ENCODE measurements at regions not wholly inside any gene's neighbourhood (a gene's known extent, or its start where the extent isn't known, plus 50 kb on each side); places are given as distances from the start of the nearest gene placed in this dataset.

DNA sequence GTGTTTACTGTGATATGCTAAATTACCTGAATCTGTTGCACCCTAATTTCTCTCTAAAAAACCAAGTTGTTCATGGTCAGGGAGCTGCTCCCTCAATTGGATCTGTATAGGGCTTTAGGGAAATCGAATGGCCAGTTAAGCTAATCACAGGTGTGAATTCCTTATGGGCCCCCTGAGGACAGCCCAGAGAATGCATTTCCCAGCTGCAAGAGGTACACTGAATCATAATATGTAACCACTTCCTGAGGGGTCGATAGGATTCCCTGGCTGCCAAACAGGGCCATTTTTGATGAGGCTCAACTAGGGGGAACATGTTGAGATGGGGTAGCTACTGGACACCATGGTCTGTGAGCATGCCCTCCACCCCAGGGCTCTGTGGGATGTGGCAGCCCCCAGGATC is 478.6 kb downstream of the CCDC171 start:
- DNase-seq (ENCODE audit: low spot score), result no peak
- peaks cover 3% of the 10 kb centered on the region; the same call in 1 of the 2 replicates for H3K27me3 Mint-ChIP-seq (ENCODE audit: low read depth)
- peaks cover 19% of the 10 kb centered on the region for H3K4me1 Mint-ChIP-seq
- ChIA-PET POLR2A (interaction anchor here (1.1 kb wide), 1 partner anchor 9 kb away, joined by 4 read pairs; no protein-coding TSS in a partner anchor), CTCF (interaction anchor here (1.2 to 2.9 kb wide), 3 partner anchors 9 to 102 kb away, joined by 3 to 20 read pairs (median 13); no protein-coding TSS in a partner anchor)
- ATAC-seq, result peak; percentile 73
- no peak overlapping the region for H3K4me3 Mint-ChIP-seq
- no peak overlapping the region for H3K27ac Mint-ChIP-seq
- no peaks in the 10 kb centered on the region for H3K36me3 Mint-ChIP-seq
- peaks cover 11% of the 10 kb centered on the region for H3K9me3 Mint-ChIP-seq
- no peak for TF ChIP-seq CBFB (CRISPR knock-in tag; IDR thresholded peaks at IDR 0.05; ENCODE audit: low read depth)
- TF ChIP-seq, protein P1, sequence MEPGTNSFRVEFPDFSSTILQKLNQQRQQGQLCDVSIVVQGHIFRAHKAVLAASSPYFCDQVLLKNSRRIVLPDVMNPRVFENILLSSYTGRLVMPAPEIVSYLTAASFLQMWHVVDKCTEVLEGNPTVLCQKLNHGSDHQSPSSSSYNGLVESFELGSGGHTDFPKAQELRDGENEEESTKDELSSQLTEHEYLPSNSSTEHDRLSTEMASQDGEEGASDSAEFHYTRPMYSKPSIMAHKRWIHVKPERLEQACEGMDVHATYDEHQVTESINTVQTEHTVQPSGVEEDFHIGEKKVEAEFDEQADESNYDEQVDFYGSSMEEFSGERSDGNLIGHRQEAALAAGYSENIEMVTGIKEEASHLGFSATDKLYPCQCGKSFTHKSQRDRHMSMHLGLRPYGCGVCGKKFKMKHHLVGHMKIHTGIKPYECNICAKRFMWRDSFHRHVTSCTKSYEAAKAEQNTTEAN (CRISPR knock-in tag; IDR thresholded peaks at IDR 0.05), result no peak
- no peak for TF ChIP-seq ZBTB21 (CRISPR knock-in tag; IDR thresholded peaks at IDR 0.05; ENCODE audit: borderline replicate concordance)
- TF ChIP-seq, protein P2, sequence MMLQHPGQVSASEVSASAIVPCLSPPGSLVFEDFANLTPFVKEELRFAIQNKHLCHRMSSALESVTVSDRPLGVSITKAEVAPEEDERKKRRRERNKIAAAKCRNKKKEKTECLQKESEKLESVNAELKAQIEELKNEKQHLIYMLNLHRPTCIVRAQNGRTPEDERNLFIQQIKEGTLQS (CRISPR knock-in tag; conservative IDR thresholded peaks at IDR 0.05), result no peak
- no peak for TF ChIP-seq TCF7 (CRISPR knock-in tag; IDR thresholded peaks at IDR 0.05; ENCODE audit: low read depth)
- no peak for TF ChIP-seq ZNF317 (CRISPR knock-in tag; IDR thresholded peaks at IDR 0.05; ENCODE audit: borderline replicate concordance, low read depth)
- TF ChIP-seq, protein P3, sequence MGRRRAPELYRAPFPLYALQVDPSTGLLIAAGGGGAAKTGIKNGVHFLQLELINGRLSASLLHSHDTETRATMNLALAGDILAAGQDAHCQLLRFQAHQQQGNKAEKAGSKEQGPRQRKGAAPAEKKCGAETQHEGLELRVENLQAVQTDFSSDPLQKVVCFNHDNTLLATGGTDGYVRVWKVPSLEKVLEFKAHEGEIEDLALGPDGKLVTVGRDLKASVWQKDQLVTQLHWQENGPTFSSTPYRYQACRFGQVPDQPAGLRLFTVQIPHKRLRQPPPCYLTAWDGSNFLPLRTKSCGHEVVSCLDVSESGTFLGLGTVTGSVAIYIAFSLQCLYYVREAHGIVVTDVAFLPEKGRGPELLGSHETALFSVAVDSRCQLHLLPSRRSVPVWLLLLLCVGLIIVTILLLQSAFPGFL (CRISPR knock-in tag; IDR thresholded peaks at IDR 0.05; ENCODE audit: borderline replicate concordance), result no peak
- TF ChIP-seq, protein P4, sequence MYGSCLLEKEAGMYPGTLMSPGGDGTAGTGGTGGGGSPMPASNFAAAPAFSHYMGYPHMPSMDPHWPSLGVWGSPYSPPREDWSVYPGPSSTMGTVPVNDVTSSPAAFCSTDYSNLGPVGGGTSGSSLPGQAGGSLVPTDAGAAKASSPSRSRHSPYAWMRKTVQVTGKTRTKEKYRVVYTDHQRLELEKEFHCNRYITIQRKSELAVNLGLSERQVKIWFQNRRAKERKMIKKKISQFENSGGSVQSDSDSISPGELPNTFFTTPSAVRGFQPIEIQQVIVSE (CRISPR knock-in tag; IDR thresholded peaks at IDR 0.05; ENCODE audit: borderline replicate concordance), result no peak
- no peak for TF ChIP-seq IRF2 (CRISPR knock-in tag; IDR thresholded peaks at IDR 0.05; ENCODE audit: borderline replicate concordance, low read depth)
- TF ChIP-seq, protein P5, sequence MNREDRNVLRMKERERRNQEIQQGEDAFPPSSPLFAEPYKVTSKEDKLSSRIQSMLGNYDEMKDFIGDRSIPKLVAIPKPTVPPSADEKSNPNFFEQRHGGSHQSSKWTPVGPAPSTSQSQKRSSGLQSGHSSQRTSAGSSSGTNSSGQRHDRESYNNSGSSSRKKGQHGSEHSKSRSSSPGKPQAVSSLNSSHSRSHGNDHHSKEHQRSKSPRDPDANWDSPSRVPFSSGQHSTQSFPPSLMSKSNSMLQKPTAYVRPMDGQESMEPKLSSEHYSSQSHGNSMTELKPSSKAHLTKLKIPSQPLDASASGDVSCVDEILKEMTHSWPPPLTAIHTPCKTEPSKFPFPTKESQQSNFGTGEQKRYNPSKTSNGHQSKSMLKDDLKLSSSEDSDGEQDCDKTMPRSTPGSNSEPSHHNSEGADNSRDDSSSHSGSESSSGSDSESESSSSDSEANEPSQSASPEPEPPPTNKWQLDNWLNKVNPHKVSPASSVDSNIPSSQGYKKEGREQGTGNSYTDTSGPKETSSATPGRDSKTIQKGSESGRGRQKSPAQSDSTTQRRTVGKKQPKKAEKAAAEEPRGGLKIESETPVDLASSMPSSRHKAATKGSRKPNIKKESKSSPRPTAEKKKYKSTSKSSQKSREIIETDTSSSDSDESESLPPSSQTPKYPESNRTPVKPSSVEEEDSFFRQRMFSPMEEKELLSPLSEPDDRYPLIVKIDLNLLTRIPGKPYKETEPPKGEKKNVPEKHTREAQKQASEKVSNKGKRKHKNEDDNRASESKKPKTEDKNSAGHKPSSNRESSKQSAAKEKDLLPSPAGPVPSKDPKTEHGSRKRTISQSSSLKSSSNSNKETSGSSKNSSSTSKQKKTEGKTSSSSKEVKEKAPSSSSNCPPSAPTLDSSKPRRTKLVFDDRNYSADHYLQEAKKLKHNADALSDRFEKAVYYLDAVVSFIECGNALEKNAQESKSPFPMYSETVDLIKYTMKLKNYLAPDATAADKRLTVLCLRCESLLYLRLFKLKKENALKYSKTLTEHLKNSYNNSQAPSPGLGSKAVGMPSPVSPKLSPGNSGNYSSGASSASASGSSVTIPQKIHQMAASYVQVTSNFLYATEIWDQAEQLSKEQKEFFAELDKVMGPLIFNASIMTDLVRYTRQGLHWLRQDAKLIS (CRISPR knock-in tag; IDR thresholded peaks at IDR 0.05; ENCODE audit: borderline replicate concordance), result no peak
- no peak for TF ChIP-seq ZNF396 (CRISPR knock-in tag; IDR thresholded peaks at IDR 0.05; ENCODE audit: borderline replicate concordance)
- TF ChIP-seq, protein P6, sequence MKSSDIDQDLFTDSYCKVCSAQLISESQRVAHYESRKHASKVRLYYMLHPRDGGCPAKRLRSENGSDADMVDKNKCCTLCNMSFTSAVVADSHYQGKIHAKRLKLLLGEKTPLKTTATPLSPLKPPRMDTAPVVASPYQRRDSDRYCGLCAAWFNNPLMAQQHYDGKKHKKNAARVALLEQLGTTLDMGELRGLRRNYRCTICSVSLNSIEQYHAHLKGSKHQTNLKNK (CRISPR knock-in tag; IDR thresholded peaks at IDR 0.05), result no peak

DNA sequence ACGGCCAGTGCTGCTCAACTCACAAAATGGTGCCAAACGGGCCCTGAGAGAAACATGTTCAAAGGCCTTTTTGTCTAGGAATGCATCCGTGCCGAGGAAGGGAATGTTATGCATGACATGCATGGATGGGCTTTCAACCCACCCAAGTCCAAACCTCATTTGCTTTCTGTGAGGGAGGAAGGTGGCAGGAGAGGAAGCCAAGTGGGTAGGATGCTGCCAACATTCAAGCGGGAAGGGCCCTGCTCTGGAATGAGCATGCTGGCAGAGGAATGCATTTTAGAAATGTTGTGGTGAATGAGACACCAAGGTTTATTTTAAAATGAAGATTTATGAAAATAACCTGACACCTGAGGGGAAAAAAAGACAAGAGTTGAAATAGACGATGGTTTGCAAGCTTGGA is 479.1 kb downstream of the CCDC171 start:
- Mint-ChIP-seq H3K27me3 (ENCODE audit: low read depth) (peaks cover 3% of the 10 kb centered on the region; the same call in 1 of the 2 replicates), H3K4me1 (peaks cover 19% of the 10 kb centered on the region), H3K9me3 (peaks cover 11% of the 10 kb centered on the region), H3K4me3 (no peak overlapping the region), H3K36me3 (no peaks in the 10 kb centered on the region), H3K27ac (no peak overlapping the region)
- CTCF ChIA-PET, result interaction anchor here (1.1 to 2.9 kb wide), 4 partner anchors 8 to 122 kb away, joined by 3 to 20 read pairs (median 10); no protein-coding TSS in a partner anchor
- DNase-seq (ENCODE audit: low spot score) (no peak), ATAC-seq (no peak)
- POLR2A ChIA-PET, result interaction anchor here (1.1 kb wide), 1 partner anchor 8 kb away, joined by 4 read pairs; no protein-coding TSS in a partner anchor
- TF ChIP-seq RORB (CRISPR knock-in tag; IDR thresholded peaks at IDR 0.05), result no peak
- TF ChIP-seq, protein P7, sequence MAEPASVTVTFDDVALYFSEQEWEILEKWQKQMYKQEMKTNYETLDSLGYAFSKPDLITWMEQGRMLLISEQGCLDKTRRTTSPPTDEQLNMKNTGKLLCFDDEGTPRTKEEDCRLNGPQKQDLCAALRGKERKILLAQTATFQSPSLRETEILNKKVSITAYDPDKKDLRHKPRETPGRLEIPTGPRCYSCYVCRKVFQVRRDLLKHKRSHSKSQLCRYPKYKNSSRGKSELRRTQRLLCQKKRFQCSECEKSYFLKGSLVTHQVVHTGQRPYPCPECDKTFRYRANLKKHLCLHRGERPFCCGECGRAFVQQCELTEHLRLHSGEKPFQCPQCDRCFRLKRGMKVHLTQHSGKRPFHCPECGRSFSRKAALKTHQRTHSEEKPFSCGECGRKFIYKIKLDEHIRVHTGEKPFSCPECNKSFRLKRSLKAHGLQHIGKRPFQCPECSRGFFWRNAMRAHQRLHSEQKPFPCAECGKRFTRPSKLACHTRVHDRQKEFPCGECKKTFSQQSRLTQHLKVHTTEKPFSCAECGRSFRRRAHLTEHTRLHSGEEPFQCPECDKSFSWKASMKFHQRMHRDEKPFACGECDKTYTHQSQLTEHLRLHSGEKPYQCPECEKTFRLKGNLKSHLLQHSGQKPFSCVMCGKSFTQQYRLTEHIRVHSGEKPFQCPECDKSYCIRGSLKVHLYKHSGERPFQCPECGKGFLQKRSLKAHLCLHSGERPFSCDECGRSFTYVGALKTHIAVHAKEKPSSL (CRISPR knock-in tag; conservative IDR thresholded peaks at IDR 0.05), result no peak
- TF ChIP-seq FOXP1 (CRISPR knock-in tag; IDR thresholded peaks at IDR 0.05; ENCODE audit: borderline replicate concordance), result no peak
- TF ChIP-seq, protein P8, sequence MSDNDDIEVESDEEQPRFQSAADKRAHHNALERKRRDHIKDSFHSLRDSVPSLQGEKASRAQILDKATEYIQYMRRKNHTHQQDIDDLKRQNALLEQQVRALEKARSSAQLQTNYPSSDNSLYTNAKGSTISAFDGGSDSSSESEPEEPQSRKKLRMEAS (CRISPR knock-in tag; IDR thresholded peaks at IDR 0.05), result no peak
- TF ChIP-seq EMX1 (CRISPR knock-in tag; IDR thresholded peaks at IDR 0.05), result no peak
- TF ChIP-seq NFYB (CRISPR knock-in tag; conservative IDR thresholded peaks at IDR 0.05; ENCODE audit: low read depth), result no peak
- no peak for TF ChIP-seq ETV6 (CRISPR knock-in tag; IDR thresholded peaks at IDR 0.05)
- no peak for TF ChIP-seq SP1 (CRISPR knock-in tag; conservative IDR thresholded peaks at IDR 0.05)
- TF ChIP-seq, protein P9, sequence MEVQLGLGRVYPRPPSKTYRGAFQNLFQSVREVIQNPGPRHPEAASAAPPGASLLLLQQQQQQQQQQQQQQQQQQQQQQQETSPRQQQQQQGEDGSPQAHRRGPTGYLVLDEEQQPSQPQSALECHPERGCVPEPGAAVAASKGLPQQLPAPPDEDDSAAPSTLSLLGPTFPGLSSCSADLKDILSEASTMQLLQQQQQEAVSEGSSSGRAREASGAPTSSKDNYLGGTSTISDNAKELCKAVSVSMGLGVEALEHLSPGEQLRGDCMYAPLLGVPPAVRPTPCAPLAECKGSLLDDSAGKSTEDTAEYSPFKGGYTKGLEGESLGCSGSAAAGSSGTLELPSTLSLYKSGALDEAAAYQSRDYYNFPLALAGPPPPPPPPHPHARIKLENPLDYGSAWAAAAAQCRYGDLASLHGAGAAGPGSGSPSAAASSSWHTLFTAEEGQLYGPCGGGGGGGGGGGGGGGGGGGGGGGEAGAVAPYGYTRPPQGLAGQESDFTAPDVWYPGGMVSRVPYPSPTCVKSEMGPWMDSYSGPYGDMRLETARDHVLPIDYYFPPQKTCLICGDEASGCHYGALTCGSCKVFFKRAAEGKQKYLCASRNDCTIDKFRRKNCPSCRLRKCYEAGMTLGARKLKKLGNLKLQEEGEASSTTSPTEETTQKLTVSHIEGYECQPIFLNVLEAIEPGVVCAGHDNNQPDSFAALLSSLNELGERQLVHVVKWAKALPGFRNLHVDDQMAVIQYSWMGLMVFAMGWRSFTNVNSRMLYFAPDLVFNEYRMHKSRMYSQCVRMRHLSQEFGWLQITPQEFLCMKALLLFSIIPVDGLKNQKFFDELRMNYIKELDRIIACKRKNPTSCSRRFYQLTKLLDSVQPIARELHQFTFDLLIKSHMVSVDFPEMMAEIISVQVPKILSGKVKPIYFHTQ (CRISPR knock-in tag; IDR thresholded peaks at IDR 0.05), result no peak
- no peak for TF ChIP-seq NR1H2 (CRISPR knock-in tag; IDR thresholded peaks at IDR 0.05)
